ENCODE measurements at regions not wholly inside any gene's neighbourhood (a gene's known extent, or its start where the extent isn't known, plus 50 kb on each side); places are given as distances from the start of the nearest gene placed in this dataset.

GRCh38 chr12:113747017-113747416 lies 219.1 kb downstream of the RBM19 start:
- H3K9me3 Mint-ChIP-seq (ENCODE audit: unreplicated experiment) = no peaks in the 10 kb centered on the region
- H3K4me1 Mint-ChIP-seq (ENCODE audit: low read depth, unreplicated experiment) = no peaks in the 10 kb centered on the region
- H3K36me3 Mint-ChIP-seq (ENCODE audit: insufficient read depth, unreplicated experiment) = no peaks in the 10 kb centered on the region
- ChIA-PET CTCF (no interaction called here), POLR2A (interaction anchor here (0.6 kb wide), 1 partner anchor 44 kb away, joined by 3 read pairs; no protein-coding TSS in a partner anchor)
- Histone ChIP-seq H3K27me3 (replicated peaks; ENCODE audit: control insufficient read depth, insufficient read depth, low read length) (no peaks in the 10 kb centered on the region; the same call in 1 of the 2 replicates), H3K36me3 (ENCODE audit: control insufficient read depth, insufficient read depth, low read length) (no peaks in the 10 kb centered on the region), H3K9me3 (no peaks in the 10 kb centered on the region; the same call in 1 of the 2 replicates), H3K4me3 (ENCODE audit: low read depth, low read length) (no peak overlapping the region), H3K4me1 (no peaks in the 10 kb centered on the region)
- intact Hi-C loops (cut with micrococcal nuclease; ENCODE audit: unreplicated experiment) = no loop called here
- TF ChIP-seq CTCF (IDR thresholded peaks at IDR 0.05; ENCODE audit: insufficient read depth in 1 of 2, low read depth in 1 of 2, low read length in 1 of 2, severe bottlenecking in 1 of 2, unreplicated experiment in 1 of 2) = no peak
- no peak overlapping the region for H3K4me3 Mint-ChIP-seq (ENCODE audit: unreplicated experiment)
- H3K27ac Mint-ChIP-seq (ENCODE audit: unreplicated experiment) = no peak overlapping the region
- DNase-seq = peak in 1 of 2 experiments; percentile 19
- no TSS peak for BruUV-seq (replicated peaks)
- H3K27me3 Mint-ChIP-seq (ENCODE audit: insufficient read depth, unreplicated experiment) = peaks cover 10% of the 10 kb centered on the region

GRCh38 chr12:113744802-113745395 lies 221.2 kb downstream of the RBM19 start:
- H3K9me3 Mint-ChIP-seq (ENCODE audit: unreplicated experiment) = no peaks in the 10 kb centered on the region
- H3K36me3 Mint-ChIP-seq (ENCODE audit: insufficient read depth, unreplicated experiment) = no peaks in the 10 kb centered on the region
- DNase-seq = no peak
- intact Hi-C loops (cut with micrococcal nuclease; ENCODE audit: unreplicated experiment) = no loop called here
- CTCF ChIA-PET = no interaction called here
- no peak overlapping the region for H3K27ac Mint-ChIP-seq (ENCODE audit: unreplicated experiment)
- no TSS peak for BruUV-seq (replicated peaks)
- Histone ChIP-seq H3K27me3 (replicated peaks; ENCODE audit: control insufficient read depth, insufficient read depth, low read length) (no peaks in the 10 kb centered on the region; the same call in 1 of the 2 replicates), H3K9me3 (no peaks in the 10 kb centered on the region), H3K4me1 (no peaks in the 10 kb centered on the region), H3K4me3 (ENCODE audit: low read depth, low read length) (no peak overlapping the region), H3K36me3 (ENCODE audit: control insufficient read depth, insufficient read depth, low read length) (no peaks in the 10 kb centered on the region)
- peaks cover 10% of the 10 kb centered on the region for H3K27me3 Mint-ChIP-seq (ENCODE audit: insufficient read depth, unreplicated experiment)
- no peak for TF ChIP-seq CTCF (IDR thresholded peaks at IDR 0.05; ENCODE audit: insufficient read depth in 1 of 2, low read depth in 1 of 2, low read length in 1 of 2, severe bottlenecking in 1 of 2, unreplicated experiment in 1 of 2)
- POLR2A ChIA-PET = no interaction called here
- no peak overlapping the region for H3K4me3 Mint-ChIP-seq (ENCODE audit: unreplicated experiment)
- no peaks in the 10 kb centered on the region for H3K4me1 Mint-ChIP-seq (ENCODE audit: low read depth, unreplicated experiment)

GRCh38 chr12:113742801-113743200 lies 223.3 kb downstream of the RBM19 start:
- ChIA-PET CTCF (no interaction called here), POLR2A (no interaction called here)
- Mint-ChIP-seq H3K36me3 (ENCODE audit: insufficient read depth, unreplicated experiment) (no peaks in the 10 kb centered on the region), H3K4me3 (ENCODE audit: unreplicated experiment) (no peak overlapping the region), H3K9me3 (ENCODE audit: unreplicated experiment) (no peaks in the 10 kb centered on the region), H3K4me1 (ENCODE audit: low read depth, unreplicated experiment) (no peaks in the 10 kb centered on the region), H3K27ac (ENCODE audit: unreplicated experiment) (no peak overlapping the region), H3K27me3 (ENCODE audit: insufficient read depth, unreplicated experiment) (peaks cover 9% of the 10 kb centered on the region)
- no peak for DNase-seq
- Histone ChIP-seq H3K4me3 (ENCODE audit: low read depth, low read length) (no peak overlapping the region), H3K36me3 (ENCODE audit: control insufficient read depth, insufficient read depth, low read length) (no peaks in the 10 kb centered on the region), H3K9me3 (no peaks in the 10 kb centered on the region), H3K4me1 (no peaks in the 10 kb centered on the region), H3K27me3 (replicated peaks; ENCODE audit: control insufficient read depth, insufficient read depth, low read length) (no peaks in the 10 kb centered on the region; the same call in 1 of the 2 replicates)
- BruUV-seq (replicated peaks) = no TSS peak
- intact Hi-C loops (cut with micrococcal nuclease; ENCODE audit: unreplicated experiment) = no loop called here
- TF ChIP-seq CTCF (IDR thresholded peaks at IDR 0.05; ENCODE audit: insufficient read depth in 1 of 2, low read depth in 1 of 2, low read length in 1 of 2, severe bottlenecking in 1 of 2, unreplicated experiment in 1 of 2) = no peak

Measured in Caco-2 (cell line).